HG03097 (cell line): ENCODE measurements at regions not wholly inside any gene's neighbourhood (a gene's known extent, or its start where the extent isn't known, plus 50 kb on each side); places are given as distances from the start of the nearest gene placed in this dataset.
A peak's percentile ranks its signal among the peaks of the same experiment; 100 is the strongest.
"Not testable (repeated sequence)": the region's sequence is repeated elsewhere in the genome, so short reads cannot be mapped to it uniquely, and the experiment has no call there.

Experiments
- ATAC-seq: cut with Tn5 transposase; IDR thresholded peaks from one replicate; pipeline ENCODE4 v1.9.1; 2021; ENCODE audit not compliant: unreplicated experiment, low FRiP score

DNA sequence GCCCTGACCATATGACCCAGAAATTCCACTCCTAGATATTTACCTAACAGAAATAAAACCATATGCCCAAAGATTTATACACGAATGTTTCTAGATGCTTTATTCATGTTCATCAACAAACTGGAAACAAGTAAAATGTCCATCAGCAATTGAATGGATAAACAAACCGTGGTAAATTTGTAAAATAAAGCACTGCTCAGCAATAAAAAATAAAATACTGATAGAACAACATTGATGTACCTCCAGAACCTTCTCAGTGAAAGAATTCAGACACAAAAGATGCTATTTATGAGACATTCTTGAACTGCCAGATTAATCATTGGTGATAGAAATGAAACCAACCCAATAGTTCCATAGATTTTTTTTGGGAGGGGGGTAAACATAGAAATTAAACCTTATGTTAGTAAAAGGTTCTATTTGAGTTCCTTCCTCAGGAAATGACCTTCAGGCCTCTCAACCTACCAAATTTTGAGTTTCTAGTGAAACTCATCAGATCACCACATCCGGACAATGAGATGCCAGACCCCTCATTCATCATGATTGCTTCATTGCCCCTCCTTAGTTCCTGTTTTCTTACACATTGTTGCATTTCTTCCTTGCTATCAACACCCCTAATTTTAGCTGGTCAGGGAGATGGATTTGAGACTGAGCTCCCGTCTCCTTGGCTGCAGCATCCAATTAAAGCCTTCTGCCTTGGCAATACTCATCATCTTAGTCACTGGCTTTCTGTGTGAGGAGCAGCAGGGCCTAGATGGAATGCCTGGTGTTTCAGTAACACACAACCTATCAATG, 203.5 kb downstream of the LPIN1 start:
- peak; percentile 46 for ATAC-seq

DNA sequence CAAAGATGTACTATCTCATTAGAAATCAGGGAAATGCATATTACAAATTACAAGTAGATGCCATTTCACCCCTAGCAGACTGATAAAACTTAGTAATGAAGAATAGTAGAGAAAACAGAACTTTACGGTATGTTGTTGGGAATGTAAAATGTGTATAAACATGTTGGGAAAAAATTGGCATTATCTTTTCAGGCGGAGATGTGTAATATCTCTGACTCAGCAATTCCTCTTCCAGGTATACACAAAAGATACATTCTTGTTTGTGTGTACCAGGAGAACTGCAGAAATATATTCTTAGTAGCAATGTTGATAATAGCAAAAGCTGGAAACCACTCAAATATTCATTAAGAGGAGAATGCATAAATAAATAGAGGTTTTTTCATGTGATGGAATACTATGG, 204.5 kb downstream of the LPIN1 start:
- no peak for ATAC-seq

DNA sequence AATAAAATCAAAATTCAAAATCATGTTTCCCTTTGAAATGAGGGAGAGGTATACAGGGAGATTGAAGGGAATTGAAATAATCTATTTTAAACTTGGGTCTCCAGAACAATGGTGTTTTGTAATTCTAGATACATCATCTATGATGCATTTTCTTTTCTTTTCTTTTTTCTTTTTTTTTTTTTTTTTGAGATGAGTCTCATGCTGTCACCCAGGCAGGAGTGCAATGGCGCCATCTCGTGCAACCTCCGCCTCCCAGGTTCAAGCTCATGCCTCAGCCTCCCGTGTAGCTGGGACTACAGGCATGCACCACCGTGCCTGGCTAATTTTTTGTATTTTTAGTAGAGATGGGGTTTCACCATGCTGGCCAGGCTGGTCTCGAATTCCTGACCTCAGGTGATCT, 205.1 kb downstream of the LPIN1 start:
- not testable (repeated sequence) for ATAC-seq

DNA sequence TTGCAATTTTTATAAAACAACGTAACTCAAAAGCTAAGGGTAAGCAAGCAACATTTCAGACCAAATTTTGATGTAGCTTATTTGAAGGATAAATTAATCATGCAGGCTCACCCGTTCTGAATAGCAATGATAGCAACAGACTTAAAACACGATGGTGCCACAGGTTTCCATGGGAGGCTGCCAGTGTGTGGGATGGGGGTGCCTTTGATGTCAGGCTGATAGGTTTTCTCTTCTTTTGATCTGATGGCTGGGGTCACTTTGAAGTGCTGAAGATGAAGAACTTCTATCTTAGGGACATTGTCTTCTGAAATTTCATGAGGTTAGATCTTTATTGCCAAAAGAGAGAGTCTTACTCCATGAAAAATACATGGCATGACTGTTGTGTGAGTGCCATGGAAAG, 206.8 kb downstream of the LPIN1 start:
- no peak for ATAC-seq

DNA sequence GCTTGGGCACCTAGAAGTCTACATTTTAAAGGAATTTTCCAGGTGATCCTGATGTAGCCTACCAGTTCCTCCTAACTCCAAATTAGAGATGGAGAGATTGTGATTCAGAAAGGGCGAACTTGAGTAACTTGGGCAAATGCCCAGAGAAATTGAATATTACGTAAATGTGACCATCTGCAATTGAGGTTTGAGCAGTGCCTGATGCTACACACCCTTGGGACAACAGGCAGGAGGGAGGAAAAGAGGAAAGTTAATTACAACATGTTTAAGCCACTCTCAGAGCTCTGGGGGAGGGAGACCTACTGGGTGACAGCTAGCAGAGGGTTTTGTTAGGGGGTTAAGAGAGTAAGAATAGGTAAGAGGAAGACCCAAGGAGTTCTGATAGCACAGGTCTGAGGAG, 208.9 kb downstream of the LPIN1 start:
- no peak for ATAC-seq

DNA sequence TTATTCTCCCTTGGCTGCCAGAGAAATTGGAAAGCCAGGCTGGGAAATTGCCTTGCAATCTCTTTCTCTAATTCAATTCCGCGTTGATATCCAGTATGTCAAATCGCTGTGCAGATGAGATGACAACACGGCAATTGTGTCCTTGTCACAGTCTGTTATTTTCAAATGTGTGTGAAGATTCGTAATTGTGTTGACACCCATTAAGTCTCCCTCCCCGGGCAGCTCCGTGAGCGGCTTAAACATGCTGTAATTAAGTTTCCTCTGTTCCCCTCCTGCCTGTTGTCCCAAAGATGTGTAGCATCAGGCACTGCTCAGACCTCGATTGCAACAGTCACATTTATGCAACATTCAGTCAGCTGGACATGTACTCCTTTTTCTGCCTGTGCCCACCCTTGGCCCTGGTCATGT, 209.5 kb downstream of the LPIN1 start:
- no peak for ATAC-seq

DNA sequence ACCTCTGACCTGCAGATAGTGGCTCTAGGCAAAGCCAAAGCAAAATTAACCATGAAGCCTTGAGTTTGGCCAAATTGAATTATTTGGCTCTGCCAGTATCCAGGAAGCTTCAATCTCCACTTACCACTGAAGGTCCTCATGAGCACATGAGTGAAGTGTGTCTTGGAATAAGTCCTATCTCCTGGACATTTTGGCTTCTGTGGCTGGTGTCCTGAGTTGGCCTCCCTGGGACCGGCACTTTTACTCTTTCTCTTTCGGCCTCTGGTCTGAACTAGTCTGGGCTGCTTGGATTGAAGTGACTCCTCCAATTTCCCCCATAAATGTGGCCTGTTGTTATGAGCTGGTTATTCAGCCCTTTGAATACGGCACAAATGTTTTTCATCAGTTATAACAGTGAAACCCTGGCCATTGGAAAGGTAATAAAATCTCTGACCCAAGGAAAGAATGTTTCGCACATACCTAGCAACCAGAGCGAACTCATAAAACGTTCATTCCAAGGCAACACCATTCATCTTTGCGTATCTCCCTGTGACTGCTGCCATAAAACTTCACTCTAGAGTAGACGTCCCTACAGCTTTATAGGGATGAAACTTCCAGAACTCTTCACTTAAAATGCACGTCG, 216.4 kb downstream of the LPIN1 start:
- ATAC-seq, result no peak

DNA sequence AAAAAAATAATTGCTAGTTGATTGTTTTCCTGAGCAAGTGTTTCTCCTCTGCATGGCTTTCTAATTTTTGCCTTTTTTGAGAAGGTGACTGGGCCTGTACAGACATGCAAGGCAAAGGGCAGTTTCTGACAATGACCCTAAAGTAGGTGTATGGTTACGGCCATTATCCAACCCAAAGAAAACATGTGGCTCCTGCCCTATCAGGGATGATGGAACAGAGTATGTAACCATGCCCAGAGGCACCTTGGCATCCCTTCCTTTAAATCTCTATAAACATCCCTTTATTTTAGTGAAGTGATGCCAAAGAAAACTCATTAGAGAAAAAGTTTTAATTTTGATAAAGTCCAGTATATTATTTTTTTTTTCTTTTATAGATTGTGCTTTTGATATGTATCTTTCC, 217.5 kb downstream of the LPIN1 start:
- ATAC-seq, result no peak

DNA sequence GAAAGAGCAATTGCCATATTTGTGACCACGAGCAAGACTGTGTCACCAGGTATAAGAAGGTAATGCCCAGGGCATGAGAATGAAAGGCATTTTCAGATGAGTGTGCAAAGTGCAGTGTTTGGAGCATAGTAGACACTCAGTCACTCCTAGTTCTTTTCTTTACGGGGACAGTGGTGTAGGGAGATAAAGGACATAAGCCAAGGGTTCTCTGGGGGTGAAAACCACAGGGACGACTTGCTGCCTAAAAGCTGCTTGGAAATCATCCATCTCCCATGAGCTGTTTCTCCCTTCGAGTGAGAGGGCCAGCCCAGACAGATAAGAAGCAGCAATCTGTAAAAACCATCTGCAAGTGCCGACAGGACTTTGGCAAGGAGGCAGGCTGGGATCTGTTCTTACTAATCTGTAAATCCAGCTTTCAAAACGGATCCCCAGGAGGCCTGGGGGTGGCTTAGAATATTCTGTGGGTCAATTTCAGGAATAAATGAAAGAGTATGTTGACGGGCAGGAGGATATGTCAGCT, 221.6 kb downstream of the LPIN1 start:
- no peak for ATAC-seq

DNA sequence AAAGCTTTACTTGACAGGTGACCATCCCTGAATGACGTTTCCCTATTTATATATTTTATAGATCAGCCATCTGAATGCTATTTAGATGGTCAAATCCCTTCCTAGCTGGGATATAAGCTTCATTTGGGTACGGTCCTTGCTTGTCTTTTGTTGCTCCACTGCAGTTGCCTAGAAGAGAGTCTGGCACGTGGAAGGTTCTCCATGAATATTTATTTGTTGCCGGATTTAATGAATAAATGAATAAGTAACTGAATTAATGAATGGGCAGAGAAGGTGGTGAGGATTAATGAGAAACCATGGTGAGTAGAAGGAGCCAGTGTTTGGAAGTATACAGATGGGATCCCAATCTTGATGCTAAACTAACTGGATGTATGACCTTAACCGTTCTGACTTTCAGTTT, 222.1 kb downstream of the LPIN1 start:
- ATAC-seq, result no peak

DNA sequence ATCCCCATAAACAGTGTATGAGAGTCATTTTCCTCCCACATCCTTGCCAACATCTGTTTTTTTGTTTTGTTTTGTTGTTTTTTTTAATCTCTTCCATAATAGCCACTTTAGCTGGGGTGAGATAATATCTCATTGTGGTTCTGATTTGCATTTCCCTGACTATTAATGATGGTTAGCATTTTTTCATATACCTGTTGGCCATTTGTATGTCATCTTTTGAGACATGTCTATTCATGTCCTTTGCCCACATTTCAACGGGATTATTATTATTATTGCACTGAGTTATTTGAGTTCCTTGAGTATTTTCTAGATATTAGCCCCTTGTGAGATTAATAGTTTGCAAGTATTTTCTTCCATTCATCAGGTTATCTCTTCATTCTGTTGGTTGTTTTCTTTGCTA, 223.3 kb downstream of the LPIN1 start:
- no peak for ATAC-seq

DNA sequence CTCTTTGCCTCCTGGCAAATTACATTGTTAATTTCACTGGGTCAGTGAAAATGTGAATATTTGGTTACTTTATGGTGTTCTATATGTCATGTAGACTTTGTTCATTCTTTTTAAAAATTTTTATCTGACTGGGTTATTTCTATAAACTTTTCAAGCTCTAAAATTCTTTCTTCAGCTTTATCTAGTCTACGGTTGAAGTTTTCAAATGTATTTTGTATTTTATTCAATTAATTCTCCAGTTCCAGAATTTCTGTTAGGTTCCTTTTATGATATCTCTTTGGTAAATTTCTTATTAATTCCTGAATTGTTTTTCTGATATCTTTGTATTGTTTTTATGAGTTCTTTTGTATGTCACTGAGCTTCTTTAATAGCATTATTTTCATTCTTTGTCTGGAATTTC, 228.1 kb downstream of the LPIN1 start:
- no peak for ATAC-seq

DNA sequence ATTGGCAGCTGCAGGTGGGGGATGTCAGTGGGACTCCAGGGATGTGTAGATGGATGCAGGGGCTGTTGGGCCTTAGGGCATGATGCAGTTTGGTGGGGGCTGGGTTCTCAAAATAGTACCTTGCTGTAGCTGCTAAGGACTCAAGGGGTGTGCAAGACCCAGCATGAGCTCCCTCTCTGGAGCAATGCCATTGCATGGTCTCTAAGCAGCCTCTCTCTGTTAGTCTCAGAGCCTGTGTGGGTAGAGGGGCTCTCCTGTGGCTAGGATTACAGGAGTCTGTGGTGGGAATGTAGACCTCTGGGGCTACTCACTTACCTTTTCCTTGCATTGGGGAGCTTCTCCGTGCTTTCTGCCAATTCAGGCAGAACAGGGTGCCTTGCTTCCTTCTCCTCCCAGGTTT, 228.9 kb downstream of the LPIN1 start:
- no peak for ATAC-seq

DNA sequence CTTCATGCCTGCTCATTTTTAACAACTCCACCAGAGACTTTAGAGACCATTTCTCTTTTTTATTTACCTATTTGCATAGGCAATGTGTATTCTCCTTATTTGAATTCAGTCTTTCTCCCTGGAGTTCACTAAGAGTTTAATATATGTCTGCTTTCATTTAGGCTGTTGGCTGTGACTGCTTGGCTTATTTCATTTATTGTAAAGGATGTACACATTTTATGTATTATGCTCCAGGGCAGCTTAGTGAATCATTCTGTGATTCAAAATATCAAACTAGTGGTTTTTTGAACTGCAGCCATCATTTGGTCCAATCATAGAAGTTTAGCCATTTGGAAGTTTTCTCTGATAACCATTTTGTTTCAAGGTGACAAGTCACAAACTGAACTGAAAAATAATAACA, 229.6 kb downstream of the LPIN1 start:
- ATAC-seq, result no peak

DNA sequence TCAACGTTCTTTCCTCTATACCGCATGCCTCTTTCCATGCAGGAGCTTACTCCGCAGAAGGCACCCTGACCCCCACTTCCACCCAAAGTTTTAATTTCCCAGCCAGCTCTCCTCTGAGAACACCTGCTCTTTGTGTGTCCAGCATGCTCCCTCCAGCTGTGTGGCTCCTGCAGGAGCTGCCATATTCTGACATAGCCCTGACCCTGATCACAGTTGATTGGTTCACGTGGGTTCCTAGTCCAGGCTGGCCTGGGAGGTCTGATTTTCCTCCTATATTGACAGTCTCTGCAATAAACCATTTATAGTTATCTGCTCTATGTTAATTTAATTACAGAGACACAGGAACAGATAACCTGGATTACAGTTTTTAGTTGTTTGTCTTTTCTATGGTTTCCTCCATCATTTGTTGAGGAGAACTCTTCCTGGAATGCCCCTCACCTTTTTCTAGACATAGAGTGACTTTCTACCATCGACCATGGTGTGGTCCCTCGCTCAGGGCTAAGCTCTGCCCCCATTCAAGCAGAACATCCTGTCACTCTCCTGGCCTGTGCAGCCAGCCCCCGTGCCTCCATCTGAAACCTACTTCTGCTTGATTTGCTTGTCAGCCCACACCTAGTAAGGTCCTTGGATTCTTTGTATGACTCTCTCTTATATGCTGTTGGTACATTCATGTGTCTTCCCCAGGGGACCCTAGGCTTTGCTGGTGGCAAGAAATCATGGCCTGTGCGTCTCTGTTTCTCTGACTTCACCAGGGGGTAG, 231.5 kb downstream of the LPIN1 start:
- ATAC-seq, result no peak

DNA sequence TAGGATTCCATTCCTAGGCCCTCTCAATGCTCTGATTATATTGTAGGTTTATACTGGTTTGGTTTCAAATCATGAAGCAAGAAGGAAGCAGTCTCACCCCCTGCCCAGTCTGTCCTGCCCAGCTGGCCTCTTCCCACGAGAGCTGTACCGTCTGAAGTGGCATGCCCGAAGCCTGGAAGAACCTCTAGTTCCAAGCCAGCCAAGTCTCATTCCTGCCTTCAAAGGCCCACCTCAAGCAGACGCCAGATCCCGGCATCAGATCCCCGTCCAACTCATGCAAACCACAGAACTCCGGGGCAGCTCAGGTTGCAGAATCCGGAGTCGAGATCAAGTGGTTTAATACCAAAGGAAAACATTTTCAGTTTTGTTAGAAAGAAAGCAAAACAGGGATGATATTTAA, 234.4 kb downstream of the LPIN1 start:
- no peak for ATAC-seq

DNA sequence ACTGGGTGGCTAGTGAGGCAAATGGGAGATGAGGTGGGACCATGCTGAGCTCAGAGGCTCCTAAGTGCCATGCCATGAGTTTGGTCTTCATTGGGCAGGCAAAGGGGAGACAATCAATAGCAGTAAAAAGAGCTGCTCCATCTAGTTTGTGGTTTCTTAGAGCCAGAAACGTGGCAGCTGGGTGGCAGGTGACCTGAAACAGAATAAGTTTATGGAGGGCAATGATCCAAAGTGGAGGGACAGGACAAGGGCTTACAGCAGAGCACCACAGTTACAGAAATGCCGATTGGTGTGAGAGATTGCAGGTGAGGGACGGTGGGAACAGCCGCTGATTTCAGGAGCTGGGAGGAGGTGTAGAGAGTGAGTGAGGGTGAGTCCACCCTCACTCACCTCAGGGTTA, 237.0 kb downstream of the LPIN1 start:
- no peak for ATAC-seq

DNA sequence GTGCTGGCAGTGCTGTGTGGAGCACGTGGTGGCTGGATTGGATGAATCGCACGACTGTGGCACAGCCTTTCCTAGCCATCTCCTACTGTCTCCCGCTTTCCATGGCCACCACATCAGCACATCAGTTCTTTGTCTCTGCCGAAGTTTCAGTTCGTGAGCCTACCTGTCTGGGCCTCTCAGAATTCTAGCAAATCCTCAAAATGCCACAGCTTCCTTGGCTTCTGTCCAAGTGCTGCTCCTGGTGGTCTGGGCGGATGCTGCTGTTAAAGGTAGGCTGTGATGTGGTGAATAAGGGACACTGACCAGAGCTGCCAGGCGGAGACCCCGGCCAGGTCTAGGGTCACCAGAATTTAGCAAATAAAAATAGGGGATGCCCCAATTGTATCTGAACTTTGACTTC, 237.4 kb downstream of the LPIN1 start:
- ATAC-seq, result no peak

DNA sequence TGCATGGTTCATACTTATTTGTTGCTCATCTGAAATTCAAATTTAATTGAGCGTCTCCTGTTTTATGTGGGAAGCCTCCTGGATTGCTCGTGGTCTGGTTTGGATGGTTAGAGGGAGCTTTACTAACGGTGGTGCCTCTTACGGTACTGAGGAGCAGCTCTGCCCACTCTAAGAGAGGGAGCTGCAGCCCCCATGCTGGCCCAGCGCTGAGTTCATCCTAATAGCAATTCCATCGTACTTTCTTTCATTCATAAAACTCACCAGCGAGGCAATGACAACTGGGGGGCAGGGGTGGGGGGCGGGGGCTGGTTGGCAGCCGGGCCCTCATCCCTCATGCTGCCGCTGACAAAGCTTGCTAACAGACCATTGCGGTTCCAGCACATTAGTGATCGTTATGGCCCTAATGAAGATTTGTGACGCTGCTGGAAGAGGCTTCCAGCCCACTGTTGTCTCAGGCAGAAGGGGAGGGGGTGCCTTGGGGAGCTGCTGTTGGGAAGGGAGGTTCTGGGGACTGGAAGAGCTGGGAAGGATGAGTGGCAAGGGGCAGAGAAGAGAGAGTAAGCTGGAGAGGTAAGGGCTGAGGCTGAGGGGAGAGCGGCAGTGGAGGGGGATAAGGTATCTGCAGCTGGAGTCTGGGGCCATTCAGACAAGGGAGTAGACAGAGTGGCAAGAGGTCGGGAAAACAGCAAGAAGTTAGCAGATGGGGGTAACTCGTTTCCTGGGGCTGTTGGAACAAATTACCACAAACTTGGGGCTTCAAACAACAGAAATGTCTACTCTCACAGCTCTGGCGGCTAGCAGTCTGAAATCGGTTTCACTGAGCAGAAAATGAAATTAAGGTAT, 238.1 kb downstream of the LPIN1 start:
- ATAC-seq, result no peak

DNA sequence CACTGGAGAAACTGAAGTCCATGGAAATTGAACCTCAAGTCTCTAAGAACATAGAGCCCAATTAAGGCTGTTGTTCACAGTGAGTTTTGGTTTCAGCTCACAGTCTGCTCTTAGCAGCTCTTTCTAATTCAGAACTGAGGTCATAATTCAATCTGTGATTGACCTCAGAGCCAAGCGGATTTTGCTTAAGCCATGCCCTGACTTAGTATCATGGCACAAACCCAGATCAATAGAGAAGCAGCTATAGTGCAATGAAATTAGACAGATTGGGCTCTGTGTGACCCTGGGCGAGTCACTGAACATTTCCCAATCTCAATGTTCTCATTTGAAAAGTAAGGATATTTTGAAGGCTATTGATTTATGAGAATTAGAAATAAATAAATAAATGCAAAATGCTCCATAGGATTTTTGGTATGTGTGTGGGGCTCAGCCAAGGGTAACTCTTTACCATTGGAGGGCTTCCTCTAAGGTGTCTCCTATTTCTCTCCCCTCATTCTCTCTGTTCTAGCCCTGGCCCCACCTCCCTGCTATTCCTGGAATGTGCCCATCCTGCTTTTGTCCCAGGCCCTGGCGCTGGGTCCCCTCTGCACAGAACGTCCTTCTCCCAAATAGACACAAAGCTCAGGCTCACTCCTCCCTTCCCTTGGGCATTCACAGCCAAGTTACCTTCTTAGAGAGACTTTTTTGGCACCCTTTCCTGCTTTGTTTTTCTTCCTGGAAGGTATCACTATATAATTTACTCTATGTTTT, 239.6 kb downstream of the LPIN1 start:
- ATAC-seq, result no peak
